K562 (cell line): ENCODE measurements at regions not wholly inside any gene's neighbourhood (a gene's known extent, or its start where the extent isn't known, plus 50 kb on each side); places are given as distances from the start of the nearest gene placed in this dataset.

Source experiments
- ATAC-seq: fragments of 200-7000 bp; cut with Tn5 transposase; 3 replicates; pipeline ENCODE4 v1.9.1; 2020; ENCODE audit warnings: moderate library complexity
- BruUV-seq: library from RNA; stranded (reverse); fragments of 400-500 nt; replicated peaks from 2 replicates; lab custom pipeline; 2021; lab: Mats Ljungman, UMichigan
- CTCF ChIA-PET: fragments of 300-600 bp; formaldehyde crosslinking; extraction: SDS; loops from one replicate; lab custom pipeline; 2021; ENCODE audit warnings: low intra/inter-chr PET ratio; lab: Yijun Ruan, JAX
- POLR2A ChIA-PET: fragments of 300-600, 350-650 bp; sonication (Branson Sonifier 250); formaldehyde crosslinking; extraction: SDS; loops from one replicate; lab custom pipeline; 2021; ENCODE audit warnings: antibody characterized with exemption, inconsistent platforms; lab: Yijun Ruan, JAX
- DNase-seq, 4 experiments: peaks; one replicate each; pipeline versions ENCODE4 v3.0.0 to v3.0.0-alpha.2; 2011 to 2018; ENCODE audit warnings: low spot score in 3 of 4, mixed read lengths in 3 of 4; ENCODE audit errors: extremely low read depth in 1 of 4
- FAIRE-seq: peaks from 2 replicates; lab custom pipeline; 2011; peaks lifted over from hg19 to GRCh38; lab: Jason Lieb, UNC
- H2AFZ ChIP-seq: 2 replicates; pipeline ENCODE4 v1.6.0; 2011; ENCODE audit warnings: low read depth, low read length, control low read depth, inconsistent platforms
- H3K27ac ChIP-seq: fragments of 200-600 bp; 3 replicates; pipeline ENCODE4 v1.8.0; 2011; ENCODE audit warnings: low read depth, mild to moderate bottlenecking, control low read depth, inconsistent platforms, low read length, moderate library complexity, mixed read lengths; ENCODE audit errors: extremely low read depth
- H3K27me3 ChIP-seq, 2 experiments: fragments of 300-600 bp in 1 of 2; 2 replicates in 1 of 2; 3 replicates in 1 of 2; pipeline versions ENCODE4 v1.6.0 to v1.8.0; 2011; ENCODE audit warnings: inconsistent platforms in 2 of 2, low read length in 2 of 2, mild to moderate bottlenecking in 1 of 2, mixed read lengths in 1 of 2, moderate library complexity in 1 of 2; ENCODE audit not compliant: control insufficient read depth in 2 of 2, insufficient read depth in 2 of 2
- H3K36me3 ChIP-seq: fragments of 300-600 bp; 3 replicates; pipeline ENCODE4 v1.8.0; 2011; ENCODE audit warnings: mild to moderate bottlenecking, low read length, inconsistent platforms; ENCODE audit not compliant: control insufficient read depth, insufficient read depth
- H3K4me1 ChIP-seq, 2 experiments: fragments of 200-600 bp in 1 of 2; replicated peaks in 1 of 2; 2 replicates in 1 of 2; 3 replicates in 1 of 2; pipeline versions ENCODE4 v1.5.1 to v1.8.0; 2011; ENCODE audit warnings: inconsistent platforms in 2 of 2, low read length in 2 of 2, mild to moderate bottlenecking in 1 of 2, mixed read lengths in 1 of 2, moderate library complexity in 1 of 2; ENCODE audit not compliant: control insufficient read depth in 2 of 2, insufficient read depth in 2 of 2
- H3K4me2 ChIP-seq: 2 replicates; pipeline ENCODE4 v1.6.1; 2011; ENCODE audit warnings: low read length, control low read depth, inconsistent platforms, mixed read lengths; ENCODE audit not compliant: insufficient read depth
- H3K4me3 ChIP-seq: fragments of 200-600 bp; sonication (generic), shearing (Covaris generic); 2 replicates; pipeline ENCODE4 v1.5.1; 2016; ENCODE audit warnings: control low read depth, inconsistent platforms
- H3K79me2 ChIP-seq: fragments of 200-600 bp; 3 replicates; pipeline ENCODE4 v1.8.0; 2011; ENCODE audit warnings: low read length, inconsistent platforms; ENCODE audit not compliant: control insufficient read depth, insufficient read depth
- H3K9ac ChIP-seq, 2 experiments: 2 replicates each; pipeline versions ENCODE4 v1.6.0 to v1.6.1; 2011; ENCODE audit warnings: low read depth in 2 of 2, low read length in 2 of 2, control low read depth in 1 of 2, inconsistent platforms in 1 of 2, mild to moderate bottlenecking in 1 of 2, mixed read lengths in 1 of 2; ENCODE audit not compliant: insufficient read depth in 1 of 2
- H3K9me1 ChIP-seq: one replicate; pipeline ENCODE4 v1.6.0; 2011; ENCODE audit warnings: inconsistent platforms, mild to moderate bottlenecking, low read length, moderate library complexity; ENCODE audit not compliant: control insufficient read depth, insufficient read depth
- H3K9me3 ChIP-seq: replicated peaks from 2 replicates; pipeline ENCODE4 v1.5.1; 2011; ENCODE audit warnings: low read depth, low read length, inconsistent platforms; ENCODE audit not compliant: control insufficient read depth, insufficient read depth
- H4K20me1 ChIP-seq: replicated peaks from 2 replicates; pipeline ENCODE4 v1.6.1; 2011; ENCODE audit warnings: low read length, inconsistent platforms, mixed read lengths; ENCODE audit not compliant: control insufficient read depth, insufficient read depth
- ADNP ChIP-seq: fragments of 200-800 bp; sonication (Bioruptor generic); IDR thresholded peaks from 2 replicates; pipeline ENCODE4 v1.6.1; 2016; ENCODE audit warnings: missing genetic modification characterization, missing compliant biosample characterization
- CCNT2 ChIP-seq: IDR thresholded peaks from 2 replicates; pipeline ENCODE4 v1.6.1; 2011; ENCODE audit warnings: borderline replicate concordance, low read depth, mild to moderate bottlenecking, moderate library complexity, mixed read lengths, low read length; ENCODE audit not compliant: insufficient read length; ENCODE audit errors: extremely low read depth
- FOXA1 ChIP-seq: fragments of 450-650 bp; IDR thresholded peaks from 2 replicates; pipeline ENCODE4 v1.6.1; 2016; ENCODE audit warnings: mild to moderate bottlenecking, borderline replicate concordance
- FOXA3 ChIP-seq, 2 experiments: fragments of 450-650 bp in 1 of 2; sonication (generic) in 1 of 2; formaldehyde crosslinking; IDR thresholded peaks in 1 of 2; conservative IDR thresholded peaks in 1 of 2; 2 replicates each; pipeline versions ENCODE4 v1.4.0 to v1.8.0; 2020 to 2022; ENCODE audit warnings: mild to moderate bottlenecking in 2 of 2, missing genetic modification reagents in 1 of 2
- HDAC6 ChIP-seq: IDR thresholded peaks from 2 replicates; pipeline ENCODE4 v1.6.1; 2012; ENCODE audit warnings: low read depth, mild to moderate bottlenecking, control low read depth, inconsistent platforms, low read length, moderate library complexity
- HDGF ChIP-seq: fragments of 450-650 bp; IDR thresholded peaks from 2 replicates; pipeline ENCODE4 v1.6.1; 2016
- KLF16 ChIP-seq: IDR thresholded peaks from 2 replicates; pipeline ENCODE4 v1.6.1; 2016; ENCODE audit warnings: antibody characterized with exemption
- MCM2 ChIP-seq: fragments of 450-650 bp; IDR thresholded peaks from 2 replicates; pipeline ENCODE4 v1.6.1; 2017; ENCODE audit warnings: low read depth, mild to moderate bottlenecking
- NKRF ChIP-seq: fragments of 450-650 bp; IDR thresholded peaks from 2 replicates; pipeline ENCODE4 v1.6.1; 2016; ENCODE audit warnings: borderline replicate concordance
- PTRF ChIP-seq: fragments of 450-650 bp; IDR thresholded peaks from 2 replicates; pipeline ENCODE4 v1.6.1; 2016; ENCODE audit warnings: mild to moderate bottlenecking, missing genetic modification characterization, missing compliant biosample characterization
- RAD21 ChIP-seq, 2 experiments: fragments of 250-450 bp in 1 of 2; fragments of 450-650 bp in 1 of 2; sonication (Bioruptor Pico) in 1 of 2; formaldehyde crosslinking in 1 of 2; IDR thresholded peaks in 1 of 2; conservative IDR thresholded peaks in 1 of 2; 2 replicates each; pipeline versions ENCODE4 v1.4.0 to v1.8.0; 2020 to 2022; ENCODE audit warnings: mild to moderate bottlenecking in 2 of 2, moderate library complexity in 1 of 2
- SAP30 ChIP-seq: fragments of 200-600 bp; sonication (generic); IDR thresholded peaks from 2 replicates; pipeline ENCODE4 v1.6.1; 2012; ENCODE audit warnings: borderline replicate concordance, low read depth, mild to moderate bottlenecking, moderate library complexity, low read length, control low read depth, inconsistent platforms; ENCODE audit not compliant: insufficient read depth, poor library complexity, severe bottlenecking
- TAF1 ChIP-seq: IDR thresholded peaks from 2 replicates; pipeline ENCODE4 v1.6.1; 2011; ENCODE audit warnings: mild to moderate bottlenecking, low read length, moderate library complexity; ENCODE audit not compliant: insufficient read depth, control insufficient read depth, severe bottlenecking; ENCODE audit errors: extremely low read depth
- ZNF184 ChIP-seq: sonication (generic); formaldehyde crosslinking; IDR thresholded peaks from 2 replicates; pipeline ENCODE4 v1.5.0; 2020; ENCODE audit warnings: missing genetic modification reagents
- ZNF3 ChIP-seq: fragments of 250-450 bp; sonication (Bioruptor Pico); IDR thresholded peaks from 2 replicates; pipeline ENCODE4 v1.5.0; 2021; ENCODE audit warnings: mild to moderate bottlenecking, moderate library complexity
- WGBS: fragments of 100-300 bp; shearing (Covaris generic); methylation state at CpG from one replicate; pipeline ENCODE4 v1.1.6; 2016; ENCODE audit warnings: low coverage, mixed read lengths; ENCODE audit not compliant: insufficient coverage; ENCODE audit errors: missing lambda C conversion rate; 5-methylcytosine and 5-hydroxymethylcytosine counted together
- in situ Hi-C: fragments of 300-500 bp; cut with MboI; formaldehyde crosslinking; loops from 4 replicates; pipeline ENCODE4 v1.15.0; 2018; ENCODE audit warnings: inconsistent platforms, mixed read lengths
- intact Hi-C: fragments of 100-400 bp; cut with micrococcal nuclease; formaldehyde crosslinking; loops from 2 replicates; pipeline ENCODE4 v1.14.2; 2022

GRCh38 chr1:81288689-81289088 is 512.0 kb upstream of the ADGRL2 start (continued):
- TF ChIP-seq ZNF3 (CRISPR knock-in tag) (no peak), CCNT2 (no peak), NKRF (no peak), PTRF (tag) (no peak)

GRCh38 chr1:81287411-81288080 is 513.2 kb upstream of the ADGRL2 start:
- Histone ChIP-seq H3K9ac (no peak overlapping the region), H3K36me3 (no peaks in the 10 kb centered on the region), H3K4me3 (no peak overlapping the region), H3K27ac (no peak overlapping the region), H3K9me3 (no peaks in the 10 kb centered on the region), H3K4me2 (no peak overlapping the region), H3K27me3 (no peaks in the 10 kb centered on the region), H4K20me1 (no peaks in the 10 kb centered on the region), H3K79me2 (no peaks in the 10 kb centered on the region), H2AFZ (no peak overlapping the region), H3K4me1 (no peaks in the 10 kb centered on the region), H3K9me1 (no peaks in the 10 kb centered on the region)
- in situ Hi-C loops (no loop called here), intact Hi-C loops (no loop called here)
- ATAC-seq (no peak), DNase-seq (no peak), FAIRE-seq (no peak)
- POLR2A ChIA-PET: no interaction called here
- CTCF ChIA-PET: no interaction called here
- TF ChIP-seq ADNP (no peak), ZNF184 (CRISPR knock-in tag) (no peak), FOXA1 (no peak), SAP30 (no peak), HDGF (no peak), MCM2 (no peak), KLF16 (no peak), RAD21 (CRISPR knock-in tag; conservative IDR thresholded peaks at IDR 0.05 in 1 of 2, IDR thresholded peaks at IDR 0.05 in 1 of 2) (no peak), TAF1 (no peak), FOXA3 (CRISPR knock-in tag; conservative IDR thresholded peaks at IDR 0.05 in 1 of 2, IDR thresholded peaks at IDR 0.05 in 1 of 2) (no peak), HDAC6 (no peak)
- no TSS peak for BruUV-seq
- 0% methylated on average over 2 of the region's 2 CpGs for WGBS
